SH-SY5Y (cell line): ENCODE measurements at regions not wholly inside any gene's neighbourhood (a gene's known extent, or its start where the extent isn't known, plus 50 kb on each side); places are given as distances from the start of the nearest gene placed in this dataset.

Experiments
- GATA2 ChIP-seq: IDR thresholded peaks from 2 replicates; pipeline ENCODE4 v1.6.1; 2011; ENCODE audit warnings: mild to moderate bottlenecking, low read depth, low read length
- GATA3 ChIP-seq: IDR thresholded peaks from 2 replicates; pipeline ENCODE4 v1.6.1; 2011; ENCODE audit warnings: low read depth, mild to moderate bottlenecking, low read length, moderate library complexity

DNA sequence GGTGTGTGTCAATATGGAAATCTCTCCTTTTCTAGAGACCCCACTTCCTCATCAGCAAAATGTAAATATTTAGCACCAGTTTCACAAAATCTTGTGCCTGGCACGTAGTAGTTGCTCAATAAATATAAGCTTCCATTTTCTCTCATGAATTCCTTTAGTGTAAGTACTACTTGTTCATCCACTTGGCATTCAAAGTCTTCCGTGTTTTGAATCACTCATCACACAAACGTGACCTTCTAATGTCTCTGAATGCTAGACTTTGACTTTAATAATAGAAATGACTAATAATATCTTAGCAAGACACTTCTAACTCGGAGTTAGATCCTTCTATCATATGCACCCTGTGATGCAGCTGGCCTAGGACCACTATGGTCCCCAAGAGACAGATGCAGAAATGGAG, 168.7 kb upstream of the ZNF32 start:
- TF ChIP-seq GATA2 (no peak), GATA3 (no peak)
